Epithelial cell of esophagus (primary cell): ENCODE measurements at regions not wholly inside any gene's neighbourhood (a gene's known extent, or its start where the extent isn't known, plus 50 kb on each side); places are given as distances from the start of the nearest gene placed in this dataset.

Experiments used
- DNase-seq: peaks from one replicate; pipeline ENCODE4 v3.0.0; 2010; ENCODE audit warnings: low read depth
- H3K4me3 ChIP-seq: 2 replicates; pipeline ENCODE4 v1.5.1; 2011; ENCODE audit warnings: mild to moderate bottlenecking, low read length, control low read depth
- CTCF ChIP-seq: IDR thresholded peaks from 2 replicates; pipeline ENCODE4 v1.5.1; 2011; ENCODE audit warnings: low read depth, mild to moderate bottlenecking, low read length, control low read depth, inconsistent platforms; ENCODE audit not compliant: insufficient read depth; ENCODE audit errors: missing control alignments

- DNase-seq, result no peak
- no peak overlapping the region for H3K4me3 ChIP-seq
- no peak for TF ChIP-seq CTCF
Measured at GRCh38 chr12:75868501-75868900, 163.1 kb downstream of the PHLDA1 start.

- no peak for TF ChIP-seq CTCF
- no peak for DNase-seq
- H3K4me3 ChIP-seq, result no peak overlapping the region
Measured at GRCh38 chr12:75865315-75865714, 166.3 kb downstream of the PHLDA1 start.

GRCh38 chr12:75864161-75864560, 167.4 kb downstream of the PHLDA1 start:
- TF ChIP-seq CTCF, result no peak
- no peak for DNase-seq
- no peak overlapping the region for H3K4me3 ChIP-seq

- TF ChIP-seq CTCF, result no peak
- DNase-seq, result peak; percentile 70
- H3K4me3 ChIP-seq, result no peak overlapping the region
Measured at GRCh38 chr12:75863533-75863932, 168.0 kb downstream of the PHLDA1 start.

GRCh38 chr12:75862692-75863471, 168.7 kb downstream of the PHLDA1 start:
- no peak overlapping the region for H3K4me3 ChIP-seq
- peak; percentile 95 for DNase-seq
- no peak for TF ChIP-seq CTCF

GRCh38 chr12:75859868-75860267, 171.7 kb downstream of the PHLDA1 start:
- peak; percentile 52 for DNase-seq
- no peak overlapping the region for H3K4me3 ChIP-seq
- no peak for TF ChIP-seq CTCF

GRCh38 chr12:75856235-75856634, 175.3 kb downstream of the PHLDA1 start:
- TF ChIP-seq CTCF, result no peak
- DNase-seq, result no peak
- no peak overlapping the region for H3K4me3 ChIP-seq
